Mesenchymal stem cell (in vitro differentiated cells and primary cell): ENCODE measurements at regions not wholly inside any gene's neighbourhood (a gene's known extent, or its start where the extent isn't known, plus 50 kb on each side); places are given as distances from the start of the nearest gene placed in this dataset.

Experiments
- DNase-seq: peaks from one replicate; pipeline ENCODE4 v3.0.0-alpha.2; 2013
- H2AFZ ChIP-seq: one replicate; pipeline ENCODE4 v1.6.1; 2013; ENCODE audit warnings: low read depth, mild to moderate bottlenecking, control low read depth, inconsistent platforms, low read length, moderate library complexity
- H2AK5ac ChIP-seq: 2 replicates; pipeline ENCODE4 v1.6.1; 2013; ENCODE audit warnings: low read length, moderate library complexity, mild to moderate bottlenecking, inconsistent platforms; ENCODE audit not compliant: severe bottlenecking
- H2BK120ac ChIP-seq: one replicate; pipeline ENCODE4 v1.6.1; 2013; ENCODE audit warnings: low read depth, mild to moderate bottlenecking, inconsistent platforms, low read length, moderate library complexity
- H2BK12ac ChIP-seq, 2 experiments: one replicate each; pipeline ENCODE4 v1.6.1; 2013; ENCODE audit warnings: inconsistent platforms in 2 of 2, low read length in 2 of 2, mild to moderate bottlenecking in 2 of 2, moderate library complexity in 2 of 2, control low read depth in 1 of 2
- H2BK15ac ChIP-seq: one replicate; pipeline ENCODE4 v1.6.1; 2013; ENCODE audit warnings: mild to moderate bottlenecking, low read depth, inconsistent platforms; ENCODE audit not compliant: poor library complexity, severe bottlenecking
- H2BK5ac ChIP-seq: 2 replicates; pipeline ENCODE4 v1.6.1; 2013; ENCODE audit warnings: low read depth, mild to moderate bottlenecking, low read length, control low read depth, inconsistent platforms; ENCODE audit not compliant: poor library complexity, severe bottlenecking
- H3K14ac ChIP-seq, 2 experiments: one replicate each; pipeline ENCODE4 v1.6.1; 2013; ENCODE audit warnings: inconsistent platforms in 2 of 2, low read length in 2 of 2, control low read depth in 1 of 2, mild to moderate bottlenecking in 1 of 2, moderate library complexity in 1 of 2
- H3K18ac ChIP-seq, 2 experiments: one replicate each; pipeline ENCODE4 v1.6.1; 2013; ENCODE audit warnings: inconsistent platforms in 2 of 2, low read length in 2 of 2, control low read depth in 1 of 2, low read depth in 1 of 2, mild to moderate bottlenecking in 1 of 2
- H3K23ac ChIP-seq, 2 experiments: one replicate each; pipeline ENCODE4 v1.6.1; 2013; ENCODE audit warnings: inconsistent platforms in 2 of 2, low read length in 2 of 2, mild to moderate bottlenecking in 2 of 2, moderate library complexity in 2 of 2, control low read depth in 1 of 2
- H3K27ac ChIP-seq: 2 replicates; pipeline ENCODE4 v1.5.1; 2013; ENCODE audit warnings: mild to moderate bottlenecking, moderate library complexity, low read length, control low read depth, inconsistent platforms; ENCODE audit not compliant: poor library complexity, severe bottlenecking
- H3K27me3 ChIP-seq, 2 experiments: 2 replicates each; pipeline versions ENCODE4 v1.6.1 to v1.7.0; 2013; ENCODE audit warnings: low read length in 2 of 2, mild to moderate bottlenecking in 2 of 2, moderate library complexity in 2 of 2, control low read depth in 1 of 2, inconsistent platforms in 1 of 2; ENCODE audit not compliant: control insufficient read depth in 1 of 2, insufficient read depth in 1 of 2
- H3K36me3 ChIP-seq, 2 experiments: 2 replicates each; pipeline versions ENCODE4 v1.6.1 to v1.7.0; 2013; ENCODE audit warnings: low read length in 2 of 2, control low read depth in 1 of 2, inconsistent platforms in 1 of 2, low read depth in 1 of 2, mild to moderate bottlenecking in 1 of 2; ENCODE audit not compliant: insufficient read depth in 2 of 2, control insufficient read depth in 1 of 2
- H3K4ac ChIP-seq, 2 experiments: one replicate each; pipeline ENCODE4 v1.6.1; 2013; ENCODE audit warnings: inconsistent platforms in 2 of 2, low read length in 2 of 2, mild to moderate bottlenecking in 2 of 2, moderate library complexity in 2 of 2, control low read depth in 1 of 2, low read depth in 1 of 2
- H3K4me1 ChIP-seq: 2 replicates; pipeline ENCODE4 v1.6.1; 2013; ENCODE audit warnings: low read depth, low read length, control low read depth; ENCODE audit not compliant: control insufficient read depth, insufficient read depth
- H3K4me2 ChIP-seq: 2 replicates; pipeline ENCODE4 v1.6.1; 2013; ENCODE audit warnings: low read length, mild to moderate bottlenecking, inconsistent platforms; ENCODE audit not compliant: poor library complexity, severe bottlenecking
- H3K4me3 ChIP-seq, 2 experiments: 2 replicates each; pipeline versions ENCODE4 v1.5.1 to v1.7.0; 2013; ENCODE audit warnings: low read length in 2 of 2, mild to moderate bottlenecking in 2 of 2, control low read depth in 1 of 2, low read depth in 1 of 2; ENCODE audit not compliant: insufficient read depth in 1 of 2
- H3K79me1 ChIP-seq: replicated peaks from 2 replicates; pipeline ENCODE4 v1.6.1; 2013; ENCODE audit warnings: mild to moderate bottlenecking, control low read depth, low read length, inconsistent platforms; ENCODE audit not compliant: poor library complexity, severe bottlenecking
- H3K9ac ChIP-seq: 2 replicates; pipeline ENCODE4 v1.7.0; 2013; ENCODE audit warnings: mild to moderate bottlenecking, low read length, moderate library complexity
- H3K9me3 ChIP-seq: 2 replicates; pipeline ENCODE4 v1.7.0; 2013; ENCODE audit warnings: mild to moderate bottlenecking, low read length; ENCODE audit not compliant: control insufficient read depth
- H4K8ac ChIP-seq: one replicate; pipeline ENCODE4 v1.6.1; 2013; ENCODE audit warnings: inconsistent platforms, mild to moderate bottlenecking, low read length, moderate library complexity
- H4K91ac ChIP-seq: one replicate; pipeline ENCODE4 v1.6.1; 2013; ENCODE audit warnings: mild to moderate bottlenecking, low read length, inconsistent platforms
- WGBS: methylation state at CpG from one replicate; pipeline ENCODE4 v1.1.7; 2013; ENCODE audit warnings: mixed read lengths; 5-methylcytosine and 5-hydroxymethylcytosine counted together

DNA sequence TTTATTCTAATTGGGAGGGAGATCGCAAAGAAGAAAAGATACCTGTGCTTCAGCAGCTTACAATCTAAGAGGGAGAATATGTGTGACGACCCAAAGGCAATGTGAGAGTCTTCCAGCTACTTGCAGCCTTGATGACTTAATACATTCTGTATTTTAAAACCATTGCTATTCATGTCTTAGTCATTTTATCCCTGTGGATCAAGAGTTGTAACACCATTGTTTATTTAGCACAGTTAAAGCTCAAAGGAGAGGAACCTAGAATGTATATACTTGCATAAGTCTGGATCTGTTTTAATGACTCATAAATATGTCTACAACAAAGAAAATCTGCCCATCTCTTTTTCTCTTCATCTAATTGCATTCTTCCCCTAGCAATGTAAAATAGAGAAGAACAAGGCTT is 117.9 kb upstream of the DLX6 start:
- Histone ChIP-seq H3K27me3 (no peaks in the 10 kb centered on the region), H3K9me3 (no peaks in the 10 kb centered on the region), H4K8ac (no peak overlapping the region), H2BK5ac (no peak overlapping the region), H3K23ac (no peak overlapping the region), H3K27ac (no peak overlapping the region), H3K4ac (no peak overlapping the region), H2BK12ac (no peak overlapping the region), H3K14ac (no peak overlapping the region), H3K9ac (no peak overlapping the region), H3K4me1 (no peaks in the 10 kb centered on the region), H2AFZ (no peak overlapping the region), H2BK15ac (no peak overlapping the region), H2BK120ac (no peak overlapping the region), H3K18ac (no peak overlapping the region), H3K36me3 (no peaks in the 10 kb centered on the region), H3K79me1 (no peaks in the 10 kb centered on the region), H2AK5ac (no peak overlapping the region), H3K4me3 (no peak overlapping the region), H3K4me2 (no peak overlapping the region), H4K91ac (no peak overlapping the region)
- WGBS = 100% methylated on average over 1 of the region's 2 CpGs
- no peak for DNase-seq

DNA sequence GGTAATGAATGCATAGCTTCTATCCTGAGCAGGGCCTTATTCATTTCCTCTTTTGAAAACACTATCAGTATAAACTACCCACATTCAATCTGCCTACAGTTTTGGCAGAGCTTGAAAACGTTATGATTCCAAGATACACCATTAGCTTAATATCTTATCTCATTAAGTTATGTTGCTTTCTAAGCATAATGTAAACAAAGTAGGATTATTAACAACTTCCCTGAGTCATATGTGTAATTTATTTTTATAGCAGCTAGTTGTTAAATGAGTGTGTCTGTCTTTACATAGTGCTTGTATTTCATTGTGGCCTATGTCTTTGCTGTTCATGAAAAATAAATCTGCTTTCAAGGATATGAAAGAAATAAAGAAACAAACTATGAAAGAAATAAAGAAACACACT is 106.2 kb upstream of the DLX6 start:
- no peaks in the 10 kb centered on the region for H3K36me3 ChIP-seq
- H3K9me3 ChIP-seq = no peaks in the 10 kb centered on the region
- H3K23ac ChIP-seq = no peak overlapping the region
- no peak overlapping the region for H3K9ac ChIP-seq
- no peak for DNase-seq
- H4K91ac ChIP-seq = no peak overlapping the region
- H3K4me2 ChIP-seq = no peak overlapping the region
- no peaks in the 10 kb centered on the region for H3K4me1 ChIP-seq
- H3K79me1 ChIP-seq = no peaks in the 10 kb centered on the region
- H4K8ac ChIP-seq = no peak overlapping the region
- no peaks in the 10 kb centered on the region for H3K27me3 ChIP-seq
- H3K18ac ChIP-seq = no peak overlapping the region
- H2BK5ac ChIP-seq = no peak overlapping the region
- H2AFZ ChIP-seq = no peak overlapping the region
- no peak overlapping the region for H2BK120ac ChIP-seq
- no peak overlapping the region for H3K14ac ChIP-seq
- H2BK12ac ChIP-seq = no peak overlapping the region
- H3K4ac ChIP-seq = no peak overlapping the region
- H2BK15ac ChIP-seq = no peak overlapping the region
- no peak overlapping the region for H3K4me3 ChIP-seq
- no peak overlapping the region for H3K27ac ChIP-seq
- WGBS = no CpG with 5 or more reads among the region's 1 CpG
- H2AK5ac ChIP-seq = no peak overlapping the region

DNA sequence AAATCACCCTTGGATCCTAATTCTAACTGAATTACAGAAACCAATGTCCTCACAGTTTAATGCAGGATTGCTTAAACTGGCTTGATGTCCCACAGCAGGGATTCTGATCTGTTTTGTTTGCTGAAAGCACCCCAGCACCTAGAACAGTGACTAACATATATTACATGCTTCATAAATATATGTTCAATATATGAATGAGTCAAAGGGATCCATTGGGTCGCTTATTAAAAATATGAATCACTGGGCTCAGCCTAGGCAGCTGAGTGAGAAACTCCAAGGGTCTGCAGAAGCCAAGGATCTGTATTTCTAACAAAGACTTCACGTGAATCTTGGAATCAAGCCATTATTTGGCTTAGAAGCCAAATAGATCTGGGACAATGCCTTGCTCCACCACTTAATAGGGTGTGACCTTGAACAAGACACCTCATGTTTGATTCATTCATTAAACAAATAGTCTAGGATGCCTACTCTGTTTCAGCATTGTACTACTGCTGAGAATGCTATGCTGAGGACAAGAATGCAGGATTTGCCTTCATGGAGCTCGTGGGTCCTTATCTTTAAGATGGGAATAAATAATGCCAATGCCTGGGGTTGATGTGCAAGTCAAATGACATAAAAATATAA is 103.4 kb upstream of the DLX6 start:
- WGBS = 59% methylated on average over 3 of the region's 3 CpGs
- no peak overlapping the region for H4K91ac ChIP-seq
- H2AK5ac ChIP-seq = no peak overlapping the region
- H2AFZ ChIP-seq = no peak overlapping the region
- no peak overlapping the region for H3K23ac ChIP-seq
- H2BK120ac ChIP-seq = no peak overlapping the region
- H3K14ac ChIP-seq = no peak overlapping the region
- H3K27me3 ChIP-seq = no peaks in the 10 kb centered on the region
- no peaks in the 10 kb centered on the region for H3K36me3 ChIP-seq
- H2BK12ac ChIP-seq = no peak overlapping the region
- no peak overlapping the region for H3K4me2 ChIP-seq
- H3K9me3 ChIP-seq = no peaks in the 10 kb centered on the region
- no peaks in the 10 kb centered on the region for H3K79me1 ChIP-seq
- no peak overlapping the region for H3K18ac ChIP-seq
- no peak overlapping the region for H3K4ac ChIP-seq
- no peak overlapping the region for H4K8ac ChIP-seq
- no peaks in the 10 kb centered on the region for H3K4me1 ChIP-seq
- no peak overlapping the region for H3K27ac ChIP-seq
- H3K4me3 ChIP-seq = no peak overlapping the region
- no peak overlapping the region for H2BK15ac ChIP-seq
- H3K9ac ChIP-seq = no peak overlapping the region
- DNase-seq = no peak
- no peak overlapping the region for H2BK5ac ChIP-seq

DNA sequence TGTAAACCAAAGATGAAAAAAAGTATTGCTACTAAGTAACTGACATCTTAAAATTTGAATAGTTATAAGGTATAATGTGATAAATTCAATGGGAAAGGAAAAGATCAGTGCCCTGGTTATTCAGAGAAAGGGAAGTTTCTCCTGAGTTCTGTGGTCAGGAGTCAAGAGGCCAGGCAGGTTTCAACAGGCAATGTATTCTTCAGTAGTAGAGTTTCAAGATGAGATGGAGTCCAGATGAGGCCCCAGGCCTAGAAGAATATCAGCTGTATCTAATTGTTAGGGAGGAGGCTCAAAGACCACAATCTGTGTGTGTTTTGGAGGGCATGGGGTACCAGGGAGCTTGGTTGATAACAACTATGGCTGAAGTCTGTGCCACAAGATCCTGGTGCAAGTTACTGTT is 101.4 kb upstream of the DLX6 start:
- no peak overlapping the region for H3K18ac ChIP-seq

More for the DNA sequence above, 101.4 kb upstream of the DLX6 start:
- H2BK15ac ChIP-seq = no peak overlapping the region
- no peak overlapping the region for H3K9ac ChIP-seq
- no peak overlapping the region for H4K8ac ChIP-seq
- no peak overlapping the region for H3K4me3 ChIP-seq
- no peak overlapping the region for H3K4ac ChIP-seq
- no peak overlapping the region for H2AFZ ChIP-seq
- H3K79me1 ChIP-seq = no peaks in the 10 kb centered on the region
- H2BK120ac ChIP-seq = no peak overlapping the region
- no peak overlapping the region for H2BK5ac ChIP-seq
- H3K27ac ChIP-seq = no peak overlapping the region
- H3K36me3 ChIP-seq = no peaks in the 10 kb centered on the region
- no peak overlapping the region for H3K14ac ChIP-seq
- no peak overlapping the region for H2BK12ac ChIP-seq
- H3K9me3 ChIP-seq = no peaks in the 10 kb centered on the region
- no peaks in the 10 kb centered on the region for H3K27me3 ChIP-seq
- no peaks in the 10 kb centered on the region for H3K4me1 ChIP-seq
- no peak overlapping the region for H2AK5ac ChIP-seq
- DNase-seq = no peak
- no peak overlapping the region for H3K23ac ChIP-seq
- H3K4me2 ChIP-seq = no peak overlapping the region
- H4K91ac ChIP-seq = no peak overlapping the region
